HEK293 (cell line): ENCODE measurements at regions not wholly inside any gene's neighbourhood (a gene's known extent, or its start where the extent isn't known, plus 50 kb on each side); places are given as distances from the start of the nearest gene placed in this dataset.

Experiments
- CTCF ChIA-PET: fragments of 350-600 bp; formaldehyde crosslinking; extraction: SDS; loops from one replicate; lab custom pipeline; 2021; ENCODE audit warnings: antibody characterized with exemption; lab: Yijun Ruan, JAX
- POLR2A ChIA-PET: fragments of 300-600 bp; formaldehyde crosslinking; extraction: SDS; loops from one replicate; lab custom pipeline; 2020; ENCODE audit warnings: antibody characterized with exemption, inconsistent platforms; lab: Yijun Ruan, JAX
- H3K27ac ChIP-seq: fragments of 200-500 bp; sonication (Bioruptor generic); 2 replicates; pipeline ENCODE4 v1.5.1; 2014; ENCODE audit warnings: low read depth, low read length, control low read depth, inconsistent platforms; ENCODE audit errors: extremely low read depth
- H3K36me3 ChIP-seq, 2 experiments: fragments of 200-500 bp in 1 of 2; sonication (Bioruptor generic) in 1 of 2; 1 replicate in 1 of 2; 2 replicates in 1 of 2; pipeline ENCODE4 v1.5.1; 2014 to 2017; ENCODE audit warnings: inconsistent platforms in 2 of 2, low read length in 2 of 2; ENCODE audit not compliant: control insufficient read depth in 2 of 2, insufficient read depth in 1 of 2
- H3K4me1 ChIP-seq: fragments of 200-500 bp; sonication (Bioruptor generic); 2 replicates; pipeline ENCODE4 v1.5.1; 2014; ENCODE audit warnings: mild to moderate bottlenecking, low read length, inconsistent platforms; ENCODE audit not compliant: control insufficient read depth, insufficient read depth
- H3K4me3 ChIP-seq: 2 replicates; pipeline ENCODE4 v1.5.1; 2011; ENCODE audit warnings: low read depth, mild to moderate bottlenecking, control low read depth, low read length, moderate library complexity
- H3K9me3 ChIP-seq: fragments of 200-500 bp; sonication (Bioruptor generic); 2 replicates; pipeline ENCODE4 v1.5.1; 2014; ENCODE audit warnings: low read depth, low read length, inconsistent platforms; ENCODE audit not compliant: control insufficient read depth, insufficient read depth
- ATF2 ChIP-seq: fragments of 450-650 bp; formaldehyde crosslinking; IDR thresholded peaks from 2 replicates; pipeline ENCODE4 v1.5.1; 2016; ENCODE audit warnings: missing biosample characterization, missing genetic modification characterization, low read depth
- FEZF1 ChIP-seq: fragments of 450-650 bp; formaldehyde crosslinking; IDR thresholded peaks from 2 replicates; pipeline ENCODE4 v1.5.1; 2016; ENCODE audit warnings: missing biosample characterization, missing genetic modification characterization
- HIC1 ChIP-seq: fragments of 450-650 bp; formaldehyde crosslinking; IDR thresholded peaks from 2 replicates; pipeline ENCODE4 v1.5.1; 2016; ENCODE audit warnings: missing biosample characterization, missing genetic modification characterization
- OVOL3 ChIP-seq: fragments of 450-650 bp; formaldehyde crosslinking; IDR thresholded peaks from 2 replicates; pipeline ENCODE4 v1.5.1; 2016; ENCODE audit warnings: missing biosample characterization, missing genetic modification characterization
- ZBTB17 ChIP-seq: fragments of 450-650 bp; formaldehyde crosslinking; IDR thresholded peaks from 2 replicates; pipeline ENCODE4 v1.5.1; 2016; ENCODE audit warnings: missing biosample characterization, missing genetic modification characterization
- ZFP69B ChIP-seq: fragments of 450-650 bp; formaldehyde crosslinking; IDR thresholded peaks from 2 replicates; pipeline ENCODE4 v1.5.1; 2016; ENCODE audit warnings: missing biosample characterization, missing genetic modification characterization
- ZNF121 ChIP-seq: fragments of 450-650 bp; formaldehyde crosslinking; IDR thresholded peaks from 2 replicates; pipeline ENCODE4 v1.5.1; 2016; ENCODE audit warnings: missing biosample characterization, missing genetic modification characterization
- ZNF354C ChIP-seq: fragments of 450-650 bp; formaldehyde crosslinking; IDR thresholded peaks from 2 replicates; pipeline ENCODE4 v1.5.1; 2016; ENCODE audit warnings: missing biosample characterization, missing genetic modification characterization, low read depth, borderline replicate concordance
- ZNF423 ChIP-seq: fragments of 450-650 bp; formaldehyde crosslinking; IDR thresholded peaks from 2 replicates; pipeline ENCODE4 v1.5.1; 2016; ENCODE audit warnings: missing biosample characterization, missing genetic modification characterization
- ZNF433 ChIP-seq: fragments of 450-650 bp; formaldehyde crosslinking; IDR thresholded peaks from 2 replicates; pipeline ENCODE4 v1.5.1; 2016; ENCODE audit warnings: missing biosample characterization, missing genetic modification characterization, low read depth
- ZNF449 ChIP-seq: fragments of 450-650 bp; formaldehyde crosslinking; IDR thresholded peaks from 2 replicates; pipeline ENCODE4 v1.5.1; 2017; ENCODE audit warnings: missing biosample characterization, mild to moderate bottlenecking, missing genetic modification characterization, moderate library complexity
- ZNF488 ChIP-seq: fragments of 450-650 bp; formaldehyde crosslinking; IDR thresholded peaks from 2 replicates; pipeline ENCODE4 v1.5.1; 2016; ENCODE audit warnings: missing biosample characterization, missing genetic modification characterization
- ZNF571 ChIP-seq: fragments of 450-650 bp; formaldehyde crosslinking; IDR thresholded peaks from 2 replicates; pipeline ENCODE4 v1.5.0; 2017; ENCODE audit warnings: missing biosample characterization, missing genetic modification characterization
- ZNF707 ChIP-seq: fragments of 450-650 bp; formaldehyde crosslinking; IDR thresholded peaks from 2 replicates; pipeline ENCODE4 v1.5.1; 2016; ENCODE audit warnings: missing biosample characterization, missing genetic modification characterization
- ZNF791 ChIP-seq: fragments of 450-650 bp; formaldehyde crosslinking; IDR thresholded peaks from 2 replicates; pipeline ENCODE4 v1.5.1; 2016; ENCODE audit warnings: missing biosample characterization, missing genetic modification characterization
- ZNF837 ChIP-seq: fragments of 450-650 bp; formaldehyde crosslinking; IDR thresholded peaks from 2 replicates; pipeline ENCODE4 v1.5.1; 2016; ENCODE audit warnings: missing biosample characterization, missing genetic modification characterization
- TF ChIP-seq, protein P1 (sequence below): sonication (generic); formaldehyde crosslinking; IDR thresholded peaks from 2 replicates; pipeline ENCODE4 v1.8.1; 2022; ENCODE audit warnings: mild to moderate bottlenecking, moderate library complexity, missing genetic modification reagents
- TF ChIP-seq, protein P2 (sequence below): fragments of 450-650 bp; formaldehyde crosslinking; IDR thresholded peaks from 2 replicates; pipeline ENCODE4 v1.5.1; 2016; ENCODE audit warnings: missing biosample characterization, missing genetic modification characterization
- TF ChIP-seq, protein P3 (sequence below): fragments of 450-650 bp; formaldehyde crosslinking; IDR thresholded peaks from 2 replicates; pipeline ENCODE4 v1.5.1; 2016; ENCODE audit warnings: missing biosample characterization, missing genetic modification characterization

- no peaks in the 10 kb centered on the region for H3K9me3 ChIP-seq
- H3K27ac ChIP-seq, result no peak overlapping the region
- ChIA-PET POLR2A (no interaction called here), CTCF (no interaction called here)
- no peaks in the 10 kb centered on the region for H3K4me1 ChIP-seq
- no peaks in the 10 kb centered on the region for H3K36me3 ChIP-seq
- H3K4me3 ChIP-seq, result no peak overlapping the region
- TF ChIP-seq, protein P1, sequence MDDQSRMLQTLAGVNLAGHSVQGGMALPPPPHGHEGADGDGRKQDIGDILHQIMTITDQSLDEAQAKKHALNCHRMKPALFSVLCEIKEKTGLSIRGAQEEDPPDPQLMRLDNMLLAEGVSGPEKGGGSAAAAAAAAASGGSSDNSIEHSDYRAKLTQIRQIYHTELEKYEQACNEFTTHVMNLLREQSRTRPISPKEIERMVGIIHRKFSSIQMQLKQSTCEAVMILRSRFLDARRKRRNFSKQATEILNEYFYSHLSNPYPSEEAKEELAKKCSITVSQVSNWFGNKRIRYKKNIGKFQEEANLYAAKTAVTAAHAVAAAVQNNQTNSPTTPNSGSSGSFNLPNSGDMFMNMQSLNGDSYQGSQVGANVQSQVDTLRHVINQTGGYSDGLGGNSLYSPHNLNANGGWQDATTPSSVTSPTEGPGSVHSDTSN, result no peak
- TF ChIP-seq ZBTB17 (no peak), ZNF488 (tag by site-specific recombination) (no peak), ZNF707 (tag by site-specific recombination) (no peak), ZNF571 (tag by site-specific recombination) (no peak), ZNF449 (tag by site-specific recombination) (no peak), ATF2 (tag by site-specific recombination) (no peak), ZNF837 (tag by site-specific recombination) (no peak)
- TF ChIP-seq, protein P2, sequence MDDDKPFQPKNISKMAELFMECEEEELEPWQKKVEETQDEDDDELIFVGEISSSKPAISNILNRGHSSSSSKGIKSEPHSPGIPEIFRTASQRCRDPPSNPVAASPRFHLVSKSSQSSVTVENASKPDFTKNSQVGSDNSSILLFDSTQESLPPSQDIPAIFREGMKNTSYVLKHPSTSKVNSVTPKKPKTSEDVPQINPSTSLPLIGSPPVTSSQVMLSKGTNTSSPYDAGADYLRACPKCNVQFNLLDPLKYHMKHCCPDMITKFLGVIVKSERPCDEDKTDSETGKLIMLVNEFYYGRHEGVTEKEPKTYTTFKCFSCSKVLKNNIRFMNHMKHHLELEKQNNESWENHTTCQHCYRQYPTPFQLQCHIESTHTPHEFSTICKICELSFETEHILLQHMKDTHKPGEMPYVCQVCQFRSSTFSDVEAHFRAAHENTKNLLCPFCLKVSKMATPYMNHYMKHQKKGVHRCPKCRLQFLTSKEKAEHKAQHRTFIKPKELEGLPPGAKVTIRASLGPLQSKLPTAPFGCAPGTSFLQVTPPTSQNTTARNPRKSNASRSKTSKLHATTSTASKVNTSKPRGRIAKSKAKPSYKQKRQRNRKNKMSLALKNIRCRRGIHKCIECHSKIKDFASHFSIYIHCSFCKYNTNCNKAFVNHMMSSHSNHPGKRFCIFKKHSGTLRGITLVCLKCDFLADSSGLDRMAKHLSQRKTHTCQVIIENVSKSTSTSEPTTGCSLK (tag by site-specific recombination), result no peak
These were observed 152.9 kb upstream of the DDX18 start for GRCh38 chr2:117661619-117662018.

- Histone ChIP-seq H3K4me3 (no peak overlapping the region), H3K4me1 (no peaks in the 10 kb centered on the region), H3K9me3 (no peaks in the 10 kb centered on the region), H3K27ac (no peak overlapping the region), H3K36me3 (no peaks in the 10 kb centered on the region)
- ChIA-PET CTCF (no interaction called here), POLR2A (no interaction called here)
- no peak for TF ChIP-seq HIC1 (tag by site-specific recombination)
- TF ChIP-seq OVOL3 (tag by site-specific recombination), result no peak
- no peak for TF ChIP-seq FEZF1
- no peak for TF ChIP-seq ZNF791 (tag by site-specific recombination)
- no peak for TF ChIP-seq ZFP69B (tag by site-specific recombination)
- no peak for TF ChIP-seq ZNF433 (tag by site-specific recombination)
- TF ChIP-seq, protein P3, sequence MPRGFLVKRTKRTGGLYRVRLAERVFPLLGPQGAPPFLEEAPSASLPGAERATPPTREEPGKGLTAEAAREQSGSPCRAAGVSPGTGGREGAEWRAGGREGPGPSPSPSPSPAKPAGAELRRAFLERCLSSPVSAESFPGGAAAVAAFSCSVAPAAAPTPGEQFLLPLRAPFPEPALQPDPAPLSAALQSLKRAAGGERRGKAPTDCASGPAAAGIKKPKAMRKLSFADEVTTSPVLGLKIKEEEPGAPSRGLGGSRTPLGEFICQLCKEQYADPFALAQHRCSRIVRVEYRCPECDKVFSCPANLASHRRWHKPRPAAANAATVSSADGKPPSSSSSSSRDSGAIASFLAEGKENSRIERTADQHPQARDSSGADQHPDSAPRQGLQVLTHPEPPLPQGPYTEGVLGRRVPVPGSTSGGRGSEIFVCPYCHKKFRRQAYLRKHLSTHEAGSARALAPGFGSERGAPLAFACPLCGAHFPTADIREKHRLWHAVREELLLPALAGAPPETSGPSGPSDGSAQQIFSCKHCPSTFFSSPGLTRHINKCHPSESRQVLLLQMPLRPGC (tag by site-specific recombination), result no peak
- TF ChIP-seq ZNF121 (tag by site-specific recombination), result no peak
- TF ChIP-seq ZNF354C, result no peak
- no peak for TF ChIP-seq ZNF423
These were observed 140.3 kb upstream of the DDX18 start for GRCh38 chr2:117674172-117674571.
